IMR-90 (cell line): ENCODE measurements at regions not wholly inside any gene's neighbourhood (a gene's known extent, or its start where the extent isn't known, plus 50 kb on each side); places are given as distances from the start of the nearest gene placed in this dataset.

ENCODE experiments used
- ATAC-seq: fragments of 200-7000 bp; cut with Tn5 transposase; 2 replicates; pipeline ENCODE4 v1.9.1; 2020; ENCODE audit warnings: low read depth, mild to moderate bottlenecking, moderate library complexity
- BruUV-seq: library from RNA; stranded (reverse); fragments of 400-500 nt; replicated peaks from 2 replicates; lab custom pipeline; 2021; lab: Mats Ljungman, UMichigan
- CTCF ChIA-PET: fragments of 300-600 bp; formaldehyde crosslinking; extraction: SDS; loops from one replicate; lab custom pipeline; 2021; ENCODE audit warnings: antibody characterized with exemption; lab: Yijun Ruan, JAX
- POLR2A ChIA-PET: fragments of 300-600 bp; sonication (Branson Sonifier 250); formaldehyde crosslinking; loops from one replicate; lab custom pipeline; 2022; ENCODE audit warnings: antibody characterized with exemption; ENCODE audit not compliant: unreplicated experiment; lab: Charles Lee
- DNase-seq: peaks from one replicate; pipeline ENCODE4 v3.0.0; 2013
- H2AFZ ChIP-seq: replicated peaks from 2 replicates; pipeline ENCODE3; 2013; ENCODE audit warnings: low read length, mild to moderate bottlenecking; ENCODE audit not compliant: poor library complexity
- H2AK5ac ChIP-seq: 2 replicates; pipeline ENCODE4 v1.6.1; 2013; ENCODE audit warnings: low read depth, low read length, inconsistent platforms
- H2AK9ac ChIP-seq: replicated peaks from 2 replicates; pipeline ENCODE3; 2013; ENCODE audit warnings: mild to moderate bottlenecking, low read depth, low read length, moderate library complexity; ENCODE audit not compliant: poor library complexity
- H2BK120ac ChIP-seq: 2 replicates; pipeline ENCODE4 v1.6.1; 2013; ENCODE audit warnings: low read depth, low read length, inconsistent platforms
- H2BK15ac ChIP-seq: 3 replicates; pipeline ENCODE4 v1.6.1; 2013; ENCODE audit warnings: low read depth, low read length, inconsistent platforms
- H2BK20ac ChIP-seq: 2 replicates; pipeline ENCODE4 v1.6.1; 2013; ENCODE audit warnings: low read depth, mild to moderate bottlenecking, inconsistent platforms, low read length, moderate library complexity
- H2BK5ac ChIP-seq: 2 replicates; pipeline ENCODE4 v1.6.1; 2013; ENCODE audit warnings: mild to moderate bottlenecking, low read depth, low read length, inconsistent platforms; ENCODE audit not compliant: poor library complexity, severe bottlenecking
- H3K14ac ChIP-seq: replicated peaks from 2 replicates; pipeline ENCODE4 v1.6.1; 2013; ENCODE audit warnings: low read depth, low read length, inconsistent platforms
- H3K18ac ChIP-seq: 2 replicates; pipeline ENCODE4 v1.6.1; 2013; ENCODE audit warnings: low read depth, low read length, control low read depth
- H3K23ac ChIP-seq: 2 replicates; pipeline ENCODE4 v1.6.1; 2013; ENCODE audit warnings: low read depth, low read length, inconsistent platforms
- H3K27ac ChIP-seq: 2 replicates; pipeline ENCODE4 v1.5.1; 2013; ENCODE audit warnings: mild to moderate bottlenecking, control low read depth, low read length; ENCODE audit not compliant: insufficient read depth
- H3K27me3 ChIP-seq: 2 replicates; pipeline ENCODE4 v1.6.1; 2013; ENCODE audit warnings: low read length; ENCODE audit not compliant: control insufficient read depth, insufficient read depth
- H3K36me3 ChIP-seq: 2 replicates; pipeline ENCODE4 v1.6.1; 2013; ENCODE audit warnings: low read length, mixed read lengths; ENCODE audit not compliant: control insufficient read depth, insufficient read depth
- H3K4ac ChIP-seq: 2 replicates; pipeline ENCODE4 v1.6.1; 2013; ENCODE audit warnings: low read depth, low read length, inconsistent platforms
- H3K4me1 ChIP-seq: 2 replicates; pipeline ENCODE4 v1.6.1; 2013; ENCODE audit warnings: low read length, mixed read lengths; ENCODE audit not compliant: control insufficient read depth, insufficient read depth
- H3K4me2 ChIP-seq: 2 replicates; pipeline ENCODE4 v1.6.1; 2013; ENCODE audit warnings: low read depth, mild to moderate bottlenecking, control low read depth, low read length, moderate library complexity
- H3K4me3 ChIP-seq: 2 replicates; pipeline ENCODE4 v1.5.1; 2013; ENCODE audit warnings: low read depth, mild to moderate bottlenecking, control low read depth, low read length, moderate library complexity; ENCODE audit not compliant: insufficient read depth
- H3K56ac ChIP-seq: 2 replicates; pipeline ENCODE4 v1.6.1; 2013; ENCODE audit warnings: low read length, inconsistent platforms; ENCODE audit not compliant: insufficient read depth; ENCODE audit errors: extremely low read depth
- H3K79me1 ChIP-seq, 2 experiments: 2 replicates each; pipeline ENCODE4 v1.6.1; 2013; ENCODE audit warnings: low read length in 2 of 2, inconsistent platforms in 1 of 2, low read depth in 1 of 2
- H3K9ac ChIP-seq: 2 replicates; pipeline ENCODE4 v1.6.1; 2013; ENCODE audit warnings: low read depth, low read length, control low read depth
- H3K9me1 ChIP-seq: 2 replicates; pipeline ENCODE4 v1.6.1; 2013; ENCODE audit warnings: low read length, inconsistent platforms; ENCODE audit not compliant: insufficient read depth
- H3K9me3 ChIP-seq: 2 replicates; pipeline ENCODE4 v1.6.1; 2013; ENCODE audit warnings: low read length; ENCODE audit not compliant: control insufficient read depth, insufficient read depth
- H4K20me1 ChIP-seq: 2 replicates; pipeline ENCODE4 v1.6.1; 2013; ENCODE audit warnings: low read length, inconsistent platforms; ENCODE audit not compliant: insufficient read depth
- H4K5ac ChIP-seq: 2 replicates; pipeline ENCODE4 v1.6.1; 2013; ENCODE audit warnings: mild to moderate bottlenecking, low read depth, low read length, control low read depth
- H4K8ac ChIP-seq, 2 experiments: 2 replicates each; pipeline ENCODE4 v1.6.1; 2013; ENCODE audit warnings: low read depth in 2 of 2, low read length in 2 of 2, control low read depth in 1 of 2, inconsistent platforms in 1 of 2
- H4K91ac ChIP-seq: 2 replicates; pipeline ENCODE4 v1.6.1; 2013; ENCODE audit warnings: low read depth, low read length, inconsistent platforms; ENCODE audit not compliant: insufficient read depth
- BHLHE40 ChIP-seq: fragments of 150-350 bp; IDR thresholded peaks from 2 replicates; pipeline ENCODE4 v1.6.1; 2016; ENCODE audit warnings: mild to moderate bottlenecking, low read depth, low read length
- CEBPB ChIP-seq: IDR thresholded peaks from 2 replicates; pipeline ENCODE4 v1.6.1; 2012; ENCODE audit warnings: low read depth, low read length, improper control_type of control experiment
- CHD1 ChIP-seq: IDR thresholded peaks from 2 replicates; pipeline ENCODE4 v1.6.1; 2012; ENCODE audit warnings: low read depth, low read length, improper control_type of control experiment
- CTCF ChIP-seq: conservative IDR thresholded peaks from 2 replicates; pipeline ENCODE4 v1.5.1; 2012; ENCODE audit warnings: mild to moderate bottlenecking, low read depth, low read length, improper control_type of control experiment
- FOS ChIP-seq: fragments of 150-350 bp; IDR thresholded peaks from 2 replicates; pipeline ENCODE4 v1.6.1; 2016; ENCODE audit warnings: low read depth, low read length
- MAFK ChIP-seq: IDR thresholded peaks from 2 replicates; pipeline ENCODE4 v1.6.1; 2012; ENCODE audit warnings: low read depth, low read length, improper control_type of control experiment
- MAZ ChIP-seq: IDR thresholded peaks from 2 replicates; pipeline ENCODE4 v1.6.1; 2012; ENCODE audit warnings: low read depth, mild to moderate bottlenecking, low read length, improper control_type of control experiment, moderate library complexity, borderline replicate concordance
- MXI1 ChIP-seq: IDR thresholded peaks from 2 replicates; pipeline ENCODE4 v1.6.1; 2012; ENCODE audit warnings: low read depth, mild to moderate bottlenecking, low read length, moderate library complexity, borderline replicate concordance
- NFE2L2 ChIP-seq: fragments of 150-350 bp; IDR thresholded peaks from 2 replicates; pipeline ENCODE4 v1.6.1; 2016; ENCODE audit warnings: low read depth, mild to moderate bottlenecking, low read length
- POLR2A ChIP-seq: IDR thresholded peaks from 2 replicates; pipeline ENCODE4 v1.6.1; 2012; ENCODE audit warnings: mild to moderate bottlenecking, low read depth, low read length
- RAD21 ChIP-seq: IDR thresholded peaks from 2 replicates; pipeline ENCODE4 v1.6.1; 2012; ENCODE audit warnings: low read length, improper control_type of control experiment
- RCOR1 ChIP-seq: IDR thresholded peaks from 2 replicates; pipeline ENCODE4 v1.6.1; 2012; ENCODE audit warnings: mild to moderate bottlenecking, low read length, improper control_type of control experiment; ENCODE audit not compliant: insufficient replicate concordance
- RFX5 ChIP-seq: IDR thresholded peaks from 2 replicates; pipeline ENCODE4 v1.8.0; 2012; ENCODE audit warnings: low read depth, mild to moderate bottlenecking, low read length, moderate library complexity
- USF2 ChIP-seq: fragments of 150-350 bp; IDR thresholded peaks from 2 replicates; pipeline ENCODE4 v1.6.1; 2017; ENCODE audit warnings: mild to moderate bottlenecking, antibody characterized with exemption, low read length, low read depth
- WGBS, 2 experiments: methylation state at CpG; one replicate each; pipeline versions ENCODE4 v1.1.5 to v1.1.7; 2013; ENCODE audit warnings: missing lambda C conversion rate in 2 of 2; ENCODE audit not compliant: insufficient read length in 1 of 2; ENCODE audit errors: extremely low coverage in 2 of 2; 5-methylcytosine and 5-hydroxymethylcytosine counted together
- dilution Hi-C: fragments of 300-500 bp; cut with HindIII; formaldehyde crosslinking; loops from one replicate; pipeline ENCODE4 v1.14.3; 2018; ENCODE audit warnings: low sequenced_read_pairs; ENCODE audit not compliant: unreplicated experiment
- in situ Hi-C: fragments of 300-500 bp; cut with MboI; formaldehyde crosslinking; loops from 3 replicates; pipeline ENCODE4 v1.14.3; 2019; ENCODE audit warnings: low sequenced_read_pairs, inconsistent platforms, mixed read lengths
- intact Hi-C: fragments of 100-400 bp; cut with micrococcal nuclease; formaldehyde crosslinking; loops from 2 replicates; pipeline ENCODE4 v1.10.0; 2022
- TF ChIP-seq, protein P1 (sequence below): fragments of 150-350 bp; IDR thresholded peaks from 2 replicates; pipeline ENCODE4 v1.6.1; 2016; ENCODE audit warnings: low read depth, mild to moderate bottlenecking, low read length, moderate library complexity, borderline replicate concordance

DNA sequence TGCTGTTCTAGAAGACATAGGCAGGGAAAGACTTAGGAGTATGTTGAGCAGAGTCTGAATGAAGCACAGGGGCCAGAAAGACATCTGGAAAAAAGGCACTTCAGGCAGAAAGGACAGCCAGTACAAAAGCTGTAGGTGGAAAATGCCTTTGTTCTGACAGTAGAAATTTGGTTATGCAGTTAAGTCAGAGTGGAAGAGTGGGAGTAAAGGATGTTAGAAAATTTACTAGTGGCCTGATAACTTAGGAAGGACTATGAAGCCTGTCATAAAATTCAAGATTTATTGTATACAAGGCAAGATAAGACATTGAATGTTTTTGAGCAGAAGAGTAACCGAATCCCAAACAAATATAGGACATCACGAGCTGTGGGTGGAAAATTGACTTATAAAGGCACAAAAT lies 987.9 kb downstream of the PLA2G4A start:
- Histone ChIP-seq H2AK5ac (no peak overlapping the region), H3K36me3 (no peaks in the 10 kb centered on the region), H2AFZ (no peak overlapping the region), H4K8ac (no peak overlapping the region), H2BK120ac (no peak overlapping the region), H3K79me1 (no peaks in the 10 kb centered on the region), H2BK15ac (no peak overlapping the region), H3K4me3 (no peak overlapping the region), H3K4me2 (no peak overlapping the region), H2BK5ac (no peak overlapping the region), H3K27ac (no peak overlapping the region), H3K23ac (no peak overlapping the region), H2BK20ac (no peak overlapping the region), H3K9ac (no peak overlapping the region), H3K9me3 (no peaks in the 10 kb centered on the region), H3K14ac (no peak overlapping the region), H4K91ac (no peak overlapping the region), H3K56ac (no peak overlapping the region), H4K5ac (no peak overlapping the region), H3K4ac (no peak overlapping the region), H3K18ac (no peak overlapping the region), H3K27me3 (no peaks in the 10 kb centered on the region), H3K9me1 (no peaks in the 10 kb centered on the region), H4K20me1 (no peaks in the 10 kb centered on the region), H3K4me1 (no peaks in the 10 kb centered on the region), H2AK9ac (no peak overlapping the region)
- intact Hi-C loops (no loop called here), dilution Hi-C loops (no loop called here), in situ Hi-C loops (no loop called here)
- CTCF ChIA-PET: no interaction called here
- no TSS peak for BruUV-seq
- no peak for ATAC-seq
- WGBS, 2 experiments: no CpG with 5 or more reads among the region's 2 CpGs
- no peak for TF ChIP-seq RFX5
- no peak for TF ChIP-seq CEBPB
- TF ChIP-seq RCOR1: no peak
- no peak for TF ChIP-seq FOS
- TF ChIP-seq NFE2L2: no peak
- TF ChIP-seq MAZ: no peak
- no peak for TF ChIP-seq CHD1
- no peak for TF ChIP-seq MXI1
- TF ChIP-seq MAFK: no peak
- no peak for TF ChIP-seq CTCF
- TF ChIP-seq, protein P1, sequence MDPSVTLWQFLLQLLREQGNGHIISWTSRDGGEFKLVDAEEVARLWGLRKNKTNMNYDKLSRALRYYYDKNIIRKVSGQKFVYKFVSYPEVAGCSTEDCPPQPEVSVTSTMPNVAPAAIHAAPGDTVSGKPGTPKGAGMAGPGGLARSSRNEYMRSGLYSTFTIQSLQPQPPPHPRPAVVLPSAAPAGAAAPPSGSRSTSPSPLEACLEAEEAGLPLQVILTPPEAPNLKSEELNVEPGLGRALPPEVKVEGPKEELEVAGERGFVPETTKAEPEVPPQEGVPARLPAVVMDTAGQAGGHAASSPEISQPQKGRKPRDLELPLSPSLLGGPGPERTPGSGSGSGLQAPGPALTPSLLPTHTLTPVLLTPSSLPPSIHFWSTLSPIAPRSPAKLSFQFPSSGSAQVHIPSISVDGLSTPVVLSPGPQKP: no peak
- no peak for TF ChIP-seq BHLHE40
- no peak for TF ChIP-seq RAD21
- TF ChIP-seq POLR2A: no peak
- TF ChIP-seq USF2: no peak
- POLR2A ChIA-PET: no interaction called here
- peak; percentile 33 for DNase-seq
